Spleen (tissue), 11 donors: ENCODE measurements at regions not wholly inside any gene's neighbourhood (a gene's known extent, or its start where the extent isn't known, plus 50 kb on each side); places are given as distances from the start of the nearest gene placed in this dataset.

Experiments used
- DNase-seq: peaks from one replicate; pipeline ENCODE4 v3.0.0-alpha.2; 2020
- H3K27ac ChIP-seq, 8 donors: fragments of 200-600 bp; sonication (generic) in 7 of 8; 1 replicate in 4 of 8; 2 replicates in 4 of 8; pipeline versions ENCODE4 v1.5.0 to v1.8.0; 2016 to 2021; ENCODE audit warnings: inconsistent platforms in 4 of 8, mild to moderate bottlenecking in 4 of 8, moderate library complexity in 1 of 8
- H3K27me3 ChIP-seq, 7 donors: fragments of 200-600 bp; sonication (generic) in 6 of 7; replicated peaks in 1 of 7; 1 replicate in 4 of 7; 2 replicates in 3 of 7; pipeline versions ENCODE4 v1.5.0 to v1.8.0; 2016 to 2021; ENCODE audit warnings: inconsistent platforms in 3 of 7, mild to moderate bottlenecking in 1 of 7
- H3K36me3 ChIP-seq, 6 donors: fragments of 200-600 bp; sonication (generic) in 5 of 6; 1 replicate in 4 of 6; 2 replicates in 2 of 6; pipeline versions ENCODE4 v1.5.0 to v1.8.0; 2016 to 2021; ENCODE audit warnings: inconsistent platforms in 2 of 6
- H3K4me1 ChIP-seq, 6 donors: fragments of 200-600 bp; sonication (generic) in 5 of 6; 1 replicate in 3 of 6; 2 replicates in 3 of 6; pipeline versions ENCODE4 v1.5.0 to v1.8.0; 2016 to 2021; ENCODE audit warnings: inconsistent platforms in 3 of 6
- H3K4me3 ChIP-seq, 8 donors: fragments of 200-600 bp; sonication (generic) in 7 of 8; 1 replicate in 4 of 8; 2 replicates in 4 of 8; pipeline versions ENCODE4 v1.5.0 to v1.8.0; 2016 to 2021; ENCODE audit warnings: inconsistent platforms in 4 of 8, mild to moderate bottlenecking in 4 of 8, moderate library complexity in 2 of 8
- H3K9me3 ChIP-seq, 8 donors: fragments of 200-600 bp; sonication (generic) in 7 of 8; 1 replicate in 4 of 8; 2 replicates in 4 of 8; pipeline versions ENCODE4 v1.5.0 to v1.8.0; 2016 to 2021; ENCODE audit warnings: inconsistent platforms in 4 of 8
- CTCF ChIP-seq, 11 experiments: fragments of 200-600 bp in 7 of 11; fragments of 450-650 bp in 4 of 11; sonication (generic) in 4 of 11; IDR thresholded peaks in 8 of 11; conservative IDR thresholded peaks in 3 of 11; 1 replicate in 7 of 11; 2 replicates in 4 of 11; pipeline versions ENCODE4 v1.4.0 to v1.8.0; 2016 to 2021; ENCODE audit warnings: antibody characterized with exemption in 11 of 11, inconsistent platforms in 4 of 11, mild to moderate bottlenecking in 1 of 11
- POLR2A ChIP-seq, 3 donors: fragments of 450-650 bp; IDR thresholded peaks; one replicate each; pipeline ENCODE4 v1.5.1; 2017; ENCODE audit warnings: antibody characterized with exemption in 3 of 3, mild to moderate bottlenecking in 1 of 3
- POLR2AphosphoS5 ChIP-seq, 3 donors: sonication (generic); formaldehyde crosslinking; IDR thresholded peaks; one replicate each; pipeline ENCODE4 v1.5.1; 2017; ENCODE audit warnings: antibody characterized with exemption in 3 of 3
- WGBS, 5 donors: extraction: QIAGEN DNeasy Blood & Tissue Kit in 3 of 5; methylation state at CpG; one replicate each; pipeline versions ENCODE4 v1.1.5 to v1.1.7; 2013 to 2018; 5-methylcytosine and 5-hydroxymethylcytosine counted together
- intact Hi-C: fragments of 100-400 bp; cut with DNase I; formaldehyde crosslinking; loops from one replicate; pipeline ENCODE4 v1.15.0; 2023; ENCODE audit warnings: low total_unique reads
- donor health status: healthy with polysubstance abuse.
- donor health status: DM: no; HTN: no; CAD: no; lungs with moderate emphysema.
- donor health status: DM: no; HTN: no; CAD: no.
- donor health status: Bipolar disorder and iron deficiency.
- donor health status: healthy.
- donor health status: DM: no; HTN: no; CAD: no.
- donor health status: DM: yes; HTN: yes; CAD: no.

- intact Hi-C loops: no loop called here
- Histone ChIP-seq H3K9me3 (peaks cover 0 to 2% (median 0%) of the 10 kb centered on the region in 8 donors), H3K36me3 (no peaks in the 10 kb centered on the region), H3K27me3 (peaks cover 0 to 3% (median 0%) of the 10 kb centered on the region in 7 donors), H3K4me1 (peaks cover 0 to 15% (median 13%) of the 10 kb centered on the region in 6 donors), H3K27ac (no peak overlapping the region), H3K4me3 (no peak overlapping the region)
- WGBS, 5 donors: 85 to 95% (median 90%) methylated on average over 5 of the region's 5 CpGs
- no peak for DNase-seq
- TF ChIP-seq POLR2AphosphoS5 (IDR thresholded peaks at IDR 0.05): no peak
- no peak for TF ChIP-seq CTCF (IDR thresholded peaks at IDR 0.05 in 8 of 11, conservative IDR thresholded peaks at IDR 0.05 in 3 of 11)
- no peak for TF ChIP-seq POLR2A (IDR thresholded peaks at IDR 0.05)
Observed at GRCh38 chr11:128058580-128059208, 528.7 kb downstream of the ETS1 start.

GRCh38 chr11:128057786-128058395 is 529.5 kb downstream of the ETS1 start:
- intact Hi-C loops: no loop called here
- Histone ChIP-seq H3K4me1 (peaks cover 0 to 23% (median 21%) of the 10 kb centered on the region in 6 donors), H3K27me3 (peaks cover 0 to 3% (median 0%) of the 10 kb centered on the region in 7 donors), H3K4me3 (no peak overlapping the region), H3K9me3 (no peaks in the 10 kb centered on the region), H3K27ac (no peak overlapping the region), H3K36me3 (no peaks in the 10 kb centered on the region)
- no peak for DNase-seq
- TF ChIP-seq CTCF (IDR thresholded peaks at IDR 0.05 in 8 of 11, conservative IDR thresholded peaks at IDR 0.05 in 3 of 11): no peak
- no peak for TF ChIP-seq POLR2AphosphoS5 (IDR thresholded peaks at IDR 0.05)
- TF ChIP-seq POLR2A (IDR thresholded peaks at IDR 0.05): no peak
- WGBS, 5 donors: 81 to 95% (median 92%) methylated on average over 6 of the region's 6 CpGs

DNA sequence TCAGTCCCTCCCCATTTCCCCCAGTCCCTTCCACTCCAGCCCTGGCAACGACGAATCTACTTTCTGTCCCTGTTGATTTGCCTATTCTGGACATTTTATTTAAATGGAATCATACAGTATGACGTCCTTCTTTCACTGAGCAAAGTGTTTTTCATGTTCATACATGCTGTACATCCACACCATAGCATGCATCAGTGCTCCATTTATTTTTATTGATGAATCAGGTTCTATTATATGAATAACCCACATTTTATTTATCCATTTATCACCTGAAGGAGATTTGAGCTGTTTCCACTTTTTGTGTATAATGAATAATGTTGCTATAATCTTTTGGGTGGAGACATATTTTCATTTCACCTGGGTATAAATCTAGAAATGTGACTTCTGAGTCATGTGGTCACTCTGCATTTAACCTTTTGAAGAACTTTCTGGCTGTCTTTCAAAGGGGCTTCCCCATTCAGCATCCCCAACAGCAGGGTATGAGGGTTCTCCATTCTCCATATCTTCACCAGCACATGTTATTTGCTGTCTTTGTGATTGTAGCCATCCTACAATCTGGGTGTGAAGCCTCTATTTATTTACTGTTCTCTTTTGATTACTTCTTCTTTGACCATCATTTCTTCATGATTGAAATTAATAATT is 531.7 kb downstream of the ETS1 start:
- no peak overlapping the region for H3K4me3 ChIP-seq
- H3K27ac ChIP-seq: no peak overlapping the region
- intact Hi-C loops: no loop called here
- H3K4me1 ChIP-seq: peaks cover 8 to 45% (median 38%) of the 10 kb centered on the region in 6 donors
- no peaks in the 10 kb centered on the region for H3K27me3 ChIP-seq
- TF ChIP-seq POLR2A (IDR thresholded peaks at IDR 0.05) (no peak), CTCF (IDR thresholded peaks at IDR 0.05 in 8 of 11, conservative IDR thresholded peaks at IDR 0.05 in 3 of 11) (no peak), POLR2AphosphoS5 (IDR thresholded peaks at IDR 0.05) (no peak)
- H3K9me3 ChIP-seq: no peaks in the 10 kb centered on the region
- no peaks in the 10 kb centered on the region for H3K36me3 ChIP-seq
- DNase-seq: no peak
- 84 to 94% (median 89%) methylated on average over 3 of the region's 3 CpGs for WGBS, 5 donors
